ENCODE measurements at regions not wholly inside any gene's neighbourhood (a gene's known extent, or its start where the extent isn't known, plus 50 kb on each side); places are given as distances from the start of the nearest gene placed in this dataset.
"Not testable (repeated sequence)": the region's sequence is repeated elsewhere in the genome, so short reads cannot be mapped to it uniquely, and the experiment has no call there.

- ATAC-seq (replicated peaks; ENCODE audit: extremely low read depth, poor library complexity, severe bottlenecking) (no peak), DNase-seq (ENCODE audit: low spot score in 2 of 2) (no peak)
- H3K4me3 Mint-ChIP-seq = no peak overlapping the region
- H3K4me1 Mint-ChIP-seq = no peaks in the 10 kb centered on the region
- H3K27ac Mint-ChIP-seq (ENCODE audit: low read depth) = no peak overlapping the region
- H3K27me3 Mint-ChIP-seq = no peaks in the 10 kb centered on the region
- no peaks in the 10 kb centered on the region for H3K9me3 Mint-ChIP-seq
- H3K36me3 Mint-ChIP-seq (ENCODE audit: insufficient read depth) = no peaks in the 10 kb centered on the region
These were observed 212.2 kb upstream of the THUMPD2 start for GRCh38 chr2:39991298-39991697.

GRCh38 chr2:39990335-39990900 is 211.4 kb upstream of the THUMPD2 start:
- H3K36me3 Mint-ChIP-seq (ENCODE audit: insufficient read depth) = no peaks in the 10 kb centered on the region
- no peaks in the 10 kb centered on the region for H3K27me3 Mint-ChIP-seq
- H3K9me3 Mint-ChIP-seq = no peaks in the 10 kb centered on the region
- no peaks in the 10 kb centered on the region for H3K4me1 Mint-ChIP-seq
- no peak for ATAC-seq (replicated peaks; ENCODE audit: extremely low read depth, poor library complexity, severe bottlenecking)
- no peak for DNase-seq (ENCODE audit: low spot score in 2 of 2)
- no peak overlapping the region for H3K27ac Mint-ChIP-seq (ENCODE audit: low read depth)
- no peak overlapping the region for H3K4me3 Mint-ChIP-seq

- Mint-ChIP-seq H3K27me3 (no peaks in the 10 kb centered on the region), H3K27ac (ENCODE audit: low read depth) (no peak overlapping the region), H3K4me1 (no peaks in the 10 kb centered on the region), H3K9me3 (no peaks in the 10 kb centered on the region), H3K4me3 (no peak overlapping the region), H3K36me3 (ENCODE audit: insufficient read depth) (no peaks in the 10 kb centered on the region)
- DNase-seq (ENCODE audit: low spot score in 2 of 2) (no peak), ATAC-seq (replicated peaks; ENCODE audit: extremely low read depth, poor library complexity, severe bottlenecking) (no peak)
These were observed 210.8 kb upstream of the THUMPD2 start for GRCh38 chr2:39989888-39990287.

- H3K36me3 Mint-ChIP-seq (ENCODE audit: insufficient read depth) = no peaks in the 10 kb centered on the region
These were observed 202.8 kb upstream of the THUMPD2 start for GRCh38 chr2:39981883-39982311.

GRCh38 chr2:39975476-39976020 is 196.5 kb upstream of the THUMPD2 start:
- Mint-ChIP-seq H3K4me3 (no peak overlapping the region), H3K36me3 (ENCODE audit: insufficient read depth) (no peaks in the 10 kb centered on the region), H3K27ac (ENCODE audit: low read depth) (no peak overlapping the region), H3K27me3 (no peaks in the 10 kb centered on the region), H3K4me1 (no peaks in the 10 kb centered on the region), H3K9me3 (peaks cover 9% of the 10 kb centered on the region)
- ATAC-seq (replicated peaks; ENCODE audit: extremely low read depth, poor library complexity, severe bottlenecking) = no peak
- DNase-seq (ENCODE audit: low spot score in 2 of 2) = no peak

More at GRCh38 chr2:39981883-39982311, 202.8 kb upstream of the THUMPD2 start:
- Mint-ChIP-seq H3K4me1 (no peaks in the 10 kb centered on the region), H3K9me3 (no peaks in the 10 kb centered on the region), H3K27me3 (no peaks in the 10 kb centered on the region), H3K27ac (ENCODE audit: low read depth) (no peak overlapping the region), H3K4me3 (no peak overlapping the region)
- no peak for DNase-seq (ENCODE audit: low spot score in 2 of 2)
- ATAC-seq (replicated peaks; ENCODE audit: extremely low read depth, poor library complexity, severe bottlenecking) = no peak

GRCh38 chr2:39968037-39968436 is 189.0 kb upstream of the THUMPD2 start:
- Mint-ChIP-seq H3K27me3 (no peaks in the 10 kb centered on the region), H3K9me3 (peaks cover 21% of the 10 kb centered on the region), H3K4me1 (no peaks in the 10 kb centered on the region), H3K4me3 (no peak overlapping the region), H3K27ac (ENCODE audit: low read depth) (no peak overlapping the region), H3K36me3 (ENCODE audit: insufficient read depth) (no peaks in the 10 kb centered on the region)
- ATAC-seq (replicated peaks; ENCODE audit: extremely low read depth, poor library complexity, severe bottlenecking) (no peak), DNase-seq (ENCODE audit: low spot score in 2 of 2) (no peak)

GRCh38 chr2:39960681-39961080 is 181.6 kb upstream of the THUMPD2 start:
- not testable (repeated sequence) for ATAC-seq (replicated peaks; ENCODE audit: extremely low read depth, poor library complexity, severe bottlenecking); DNase-seq (ENCODE audit: low spot score in 2 of 2); H3K27ac Mint-ChIP-seq (ENCODE audit: low read depth); H3K27me3 Mint-ChIP-seq; H3K36me3 Mint-ChIP-seq (ENCODE audit: insufficient read depth); H3K4me3 Mint-ChIP-seq; H3K4me1 Mint-ChIP-seq; H3K9me3 Mint-ChIP-seq

- Mint-ChIP-seq H3K27ac (ENCODE audit: low read depth) (no peak overlapping the region), H3K36me3 (ENCODE audit: insufficient read depth) (no peaks in the 10 kb centered on the region), H3K27me3 (no peaks in the 10 kb centered on the region), H3K9me3 (no peaks in the 10 kb centered on the region), H3K4me3 (no peak overlapping the region), H3K4me1 (no peaks in the 10 kb centered on the region)
- DNase-seq (ENCODE audit: low spot score in 2 of 2) (no peak), ATAC-seq (replicated peaks; ENCODE audit: extremely low read depth, poor library complexity, severe bottlenecking) (no peak)
These were observed 175.3 kb upstream of the THUMPD2 start for GRCh38 chr2:39954346-39954745.

- ATAC-seq (replicated peaks; ENCODE audit: extremely low read depth, poor library complexity, severe bottlenecking) (no peak), DNase-seq (ENCODE audit: low spot score in 2 of 2) (no peak)
- Mint-ChIP-seq H3K9me3 (no peaks in the 10 kb centered on the region), H3K27ac (ENCODE audit: low read depth) (no peak overlapping the region), H3K4me3 (no peak overlapping the region), H3K4me1 (no peaks in the 10 kb centered on the region), H3K36me3 (ENCODE audit: insufficient read depth) (no peaks in the 10 kb centered on the region), H3K27me3 (no peaks in the 10 kb centered on the region)
These were observed 170.1 kb upstream of the THUMPD2 start for GRCh38 chr2:39949131-39949530.

GRCh38 chr2:39948016-39948719 is 169.1 kb upstream of the THUMPD2 start:
- H3K27ac Mint-ChIP-seq (ENCODE audit: low read depth) = no peak overlapping the region
- no peak for ATAC-seq (replicated peaks; ENCODE audit: extremely low read depth, poor library complexity, severe bottlenecking)

GRCh38 chr2:39947294-39948015 is 168.4 kb upstream of the THUMPD2 start:
- H3K27me3 Mint-ChIP-seq = no peaks in the 10 kb centered on the region
- H3K4me3 Mint-ChIP-seq = no peak overlapping the region
- H3K27ac Mint-ChIP-seq (ENCODE audit: low read depth) = no peak overlapping the region
- ATAC-seq (replicated peaks; ENCODE audit: extremely low read depth, poor library complexity, severe bottlenecking) = no peak
- no peaks in the 10 kb centered on the region for H3K9me3 Mint-ChIP-seq
- no peak for DNase-seq (ENCODE audit: low spot score in 2 of 2)
- H3K36me3 Mint-ChIP-seq (ENCODE audit: insufficient read depth) = no peaks in the 10 kb centered on the region
- H3K4me1 Mint-ChIP-seq = no peaks in the 10 kb centered on the region

More at GRCh38 chr2:39948016-39948719, 169.1 kb upstream of the THUMPD2 start:
- Mint-ChIP-seq H3K4me1 (no peaks in the 10 kb centered on the region), H3K9me3 (no peaks in the 10 kb centered on the region), H3K36me3 (ENCODE audit: insufficient read depth) (no peaks in the 10 kb centered on the region), H3K27me3 (no peaks in the 10 kb centered on the region), H3K4me3 (no peak overlapping the region)
- no peak for DNase-seq (ENCODE audit: low spot score in 2 of 2)

- no peak for DNase-seq (ENCODE audit: low spot score in 2 of 2)
- H3K27ac Mint-ChIP-seq (ENCODE audit: low read depth) = no peak overlapping the region
These were observed 163.9 kb upstream of the THUMPD2 start for GRCh38 chr2:39942950-39943349.

More at GRCh38 chr2:39942950-39943349, 163.9 kb upstream of the THUMPD2 start:
- no peak overlapping the region for H3K4me3 Mint-ChIP-seq
- no peaks in the 10 kb centered on the region for H3K4me1 Mint-ChIP-seq
- H3K36me3 Mint-ChIP-seq (ENCODE audit: insufficient read depth) = no peaks in the 10 kb centered on the region
- peaks cover 6% of the 10 kb centered on the region for H3K9me3 Mint-ChIP-seq
- ATAC-seq (replicated peaks; ENCODE audit: extremely low read depth, poor library complexity, severe bottlenecking) = no peak
- no peaks in the 10 kb centered on the region for H3K27me3 Mint-ChIP-seq
